Kidney tubule cell (primary cell): ENCODE measurements at regions not wholly inside any gene's neighbourhood (a gene's known extent, or its start where the extent isn't known, plus 50 kb on each side); places are given as distances from the start of the nearest gene placed in this dataset.
"Not testable (repeated sequence)": the region's sequence is repeated elsewhere in the genome, so short reads cannot be mapped to it uniquely, and the experiment has no call there.

Experiments used
- DNase-seq: peaks from one replicate; pipeline ENCODE4 v3.0.0-alpha.2; 2018; ENCODE audit warnings: low spot score

- DNase-seq, result no peak
Observed at GRCh38 chr9:134530724-134531123, 110.9 kb upstream of the COL5A1 start.

GRCh38 chr9:134531220-134531970 is 110.2 kb upstream of the COL5A1 start:
- no peak for DNase-seq

GRCh38 chr9:134532084-134532483 is 109.5 kb upstream of the COL5A1 start:
- DNase-seq, result no peak

- DNase-seq, result not testable (repeated sequence)
Observed at GRCh38 chr9:134532661-134533060, 108.9 kb upstream of the COL5A1 start.

GRCh38 chr9:134533850-134534588 is 107.6 kb upstream of the COL5A1 start:
- no peak for DNase-seq

GRCh38 chr9:134534661-134535080 is 106.9 kb upstream of the COL5A1 start:
- DNase-seq, result no peak

GRCh38 chr9:134535171-134535570 is 106.4 kb upstream of the COL5A1 start:
- DNase-seq, result no peak

GRCh38 chr9:134536101-134536900 is 105.3 kb upstream of the COL5A1 start:
- no peak for DNase-seq

GRCh38 chr9:134536931-134537330 is 104.7 kb upstream of the COL5A1 start:
- no peak for DNase-seq

- DNase-seq, result no peak
Observed at GRCh38 chr9:134537951-134538641, 103.5 kb upstream of the COL5A1 start.

GRCh38 chr9:134538856-134539566 is 102.6 kb upstream of the COL5A1 start:
- DNase-seq, result no peak

GRCh38 chr9:134539586-134540194 is 101.9 kb upstream of the COL5A1 start:
- DNase-seq, result no peak

- no peak for DNase-seq
Observed at GRCh38 chr9:134540276-134541096, 101.1 kb upstream of the COL5A1 start.

GRCh38 chr9:134541097-134541747 is 100.4 kb upstream of the COL5A1 start:
- DNase-seq, result no peak

- DNase-seq, result peak; percentile 63
Observed at GRCh38 chr9:134544388-134545214, 97.0 kb upstream of the COL5A1 start.

- DNase-seq, result no peak
Observed at GRCh38 chr9:134545215-134545542, 96.4 kb upstream of the COL5A1 start.

GRCh38 chr9:134545543-134546245 is 95.9 kb upstream of the COL5A1 start:
- no peak for DNase-seq

GRCh38 chr9:134546246-134546731 is 95.3 kb upstream of the COL5A1 start:
- DNase-seq, result no peak
